Keratinocyte (primary cell): ENCODE measurements at regions not wholly inside any gene's neighbourhood (a gene's known extent, or its start where the extent isn't known, plus 50 kb on each side); places are given as distances from the start of the nearest gene placed in this dataset.

Source experiments
- DNase-seq: peaks from one replicate; pipeline ENCODE4 v3.0.0-alpha.2; 2011; ENCODE audit warnings: low read depth, missing footprints, low spot score
- FAIRE-seq: peaks from 2 replicates; lab custom pipeline; 2011; peaks lifted over from hg19 to GRCh38; lab: Jason Lieb, UNC
- H2AFZ ChIP-seq: 2 replicates; pipeline ENCODE4 v1.6.0; 2012; ENCODE audit warnings: low read length, control low read depth, inconsistent platforms; ENCODE audit not compliant: control insufficient read depth
- H3K27ac ChIP-seq: 2 replicates; pipeline ENCODE4 v1.5.1; 2011; ENCODE audit warnings: low read length; ENCODE audit not compliant: control insufficient read depth, insufficient read depth
- H3K27me3 ChIP-seq: 3 replicates; pipeline ENCODE4 v1.6.0; 2011; ENCODE audit warnings: low read length; ENCODE audit not compliant: control insufficient read depth, insufficient read depth; ENCODE audit errors: extremely low read depth
- H3K36me3 ChIP-seq, 2 experiments: 2 replicates in 1 of 2; 3 replicates in 1 of 2; pipeline ENCODE4 v1.5.1; 2011; ENCODE audit warnings: low read length in 2 of 2, mild to moderate bottlenecking in 1 of 2; ENCODE audit not compliant: control insufficient read depth in 2 of 2, insufficient read depth in 2 of 2; ENCODE audit errors: extremely low read depth in 1 of 2
- H3K4me1 ChIP-seq: 3 replicates; pipeline ENCODE4 v1.5.1; 2011; ENCODE audit warnings: low read length; ENCODE audit not compliant: control insufficient read depth, insufficient read depth; ENCODE audit errors: extremely low read depth
- H3K4me2 ChIP-seq: 3 replicates; pipeline ENCODE4 v1.6.0; 2011; ENCODE audit warnings: low read depth, low read length; ENCODE audit not compliant: control insufficient read depth, insufficient read depth; ENCODE audit errors: extremely low read depth
- H3K4me3 ChIP-seq, 3 experiments: fragments of 200-600 bp in 1 of 3; sonication (generic) in 1 of 3; 2 replicates in 2 of 3; 3 replicates in 1 of 3; pipeline ENCODE4 v1.5.1; 2011 to 2016; ENCODE audit warnings: low read length in 3 of 3, mild to moderate bottlenecking in 3 of 3, control low read depth in 2 of 3, inconsistent platforms in 1 of 3, low read depth in 1 of 3, mixed read lengths in 1 of 3, mixed run types in 1 of 3, moderate library complexity in 1 of 3; ENCODE audit not compliant: control insufficient read depth in 2 of 3, insufficient read depth in 2 of 3; ENCODE audit errors: extremely low read depth in 1 of 3
- H3K79me2 ChIP-seq: 2 replicates; pipeline ENCODE4 v1.6.0; 2012; ENCODE audit warnings: low read length; ENCODE audit not compliant: control insufficient read depth, insufficient read depth
- H3K9ac ChIP-seq: 3 replicates; pipeline ENCODE4 v1.6.0; 2011; ENCODE audit warnings: low read length; ENCODE audit not compliant: control insufficient read depth, insufficient read depth; ENCODE audit errors: extremely low read depth
- H3K9me1 ChIP-seq: 3 replicates; pipeline ENCODE4 v1.6.0; 2011; ENCODE audit warnings: low read length; ENCODE audit not compliant: control insufficient read depth, insufficient read depth; ENCODE audit errors: extremely low read depth
- H3K9me3 ChIP-seq: 2 replicates; pipeline ENCODE4 v1.5.1; 2012; ENCODE audit warnings: low read depth, low read length; ENCODE audit not compliant: control insufficient read depth
- H4K20me1 ChIP-seq: 3 replicates; pipeline ENCODE4 v1.6.0; 2011; ENCODE audit warnings: low read length; ENCODE audit not compliant: control insufficient read depth, insufficient read depth; ENCODE audit errors: extremely low read depth
- EZH2 ChIP-seq: IDR thresholded peaks from one replicate; pipeline ENCODE4 v1.6.1; 2012; ENCODE audit warnings: inconsistent platforms, mild to moderate bottlenecking, low read length, moderate library complexity
- dilution Hi-C: fragments of 300-500 bp; cut with MboI; formaldehyde crosslinking; loops from one replicate; pipeline ENCODE4 v1.7.0; 2020; ENCODE audit warnings: low sequenced_read_pairs; ENCODE audit not compliant: extremely low pct_ligation_motif_present
- TF ChIP-seq, protein P1 (sequence below), 3 experiments: IDR thresholded peaks in 1 of 3; conservative IDR thresholded peaks in 1 of 3; optimal IDR thresholded peaks in 1 of 3; 2 replicates in 2 of 3; 3 replicates in 1 of 3; pipeline versions ENCODE3 to v1.5.1; 2011; ENCODE audit warnings: low read length in 3 of 3, mild to moderate bottlenecking in 3 of 3, moderate library complexity in 2 of 3, control low read depth in 1 of 3, inconsistent platforms in 1 of 3; ENCODE audit not compliant: insufficient read depth in 2 of 3; ENCODE audit errors: extremely low read depth in 1 of 3

DNA sequence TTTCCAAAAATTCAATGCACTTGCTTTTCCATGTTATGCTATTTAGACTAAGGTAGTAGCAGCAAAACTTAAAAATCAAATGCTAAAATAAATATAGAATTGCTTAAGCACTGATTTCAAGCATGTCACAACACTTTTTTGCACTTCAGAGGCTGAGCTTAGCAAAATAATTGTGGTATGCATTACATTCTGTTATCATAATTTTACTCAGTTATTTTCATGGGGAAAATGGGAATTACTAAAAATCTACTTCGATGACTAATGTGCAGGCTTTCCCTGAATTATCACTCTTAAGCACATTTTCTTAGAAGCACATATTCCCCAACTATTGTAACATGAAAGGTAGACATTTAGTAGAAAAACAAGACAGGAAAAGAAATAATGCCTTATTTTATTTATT is 322.4 kb upstream of the CBLB start:
- TF ChIP-seq, protein P1, sequence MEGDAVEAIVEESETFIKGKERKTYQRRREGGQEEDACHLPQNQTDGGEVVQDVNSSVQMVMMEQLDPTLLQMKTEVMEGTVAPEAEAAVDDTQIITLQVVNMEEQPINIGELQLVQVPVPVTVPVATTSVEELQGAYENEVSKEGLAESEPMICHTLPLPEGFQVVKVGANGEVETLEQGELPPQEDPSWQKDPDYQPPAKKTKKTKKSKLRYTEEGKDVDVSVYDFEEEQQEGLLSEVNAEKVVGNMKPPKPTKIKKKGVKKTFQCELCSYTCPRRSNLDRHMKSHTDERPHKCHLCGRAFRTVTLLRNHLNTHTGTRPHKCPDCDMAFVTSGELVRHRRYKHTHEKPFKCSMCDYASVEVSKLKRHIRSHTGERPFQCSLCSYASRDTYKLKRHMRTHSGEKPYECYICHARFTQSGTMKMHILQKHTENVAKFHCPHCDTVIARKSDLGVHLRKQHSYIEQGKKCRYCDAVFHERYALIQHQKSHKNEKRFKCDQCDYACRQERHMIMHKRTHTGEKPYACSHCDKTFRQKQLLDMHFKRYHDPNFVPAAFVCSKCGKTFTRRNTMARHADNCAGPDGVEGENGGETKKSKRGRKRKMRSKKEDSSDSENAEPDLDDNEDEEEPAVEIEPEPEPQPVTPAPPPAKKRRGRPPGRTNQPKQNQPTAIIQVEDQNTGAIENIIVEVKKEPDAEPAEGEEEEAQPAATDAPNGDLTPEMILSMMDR (optimal IDR thresholded peaks at IDR 0.05 in 1 of 3, IDR thresholded peaks at IDR 0.05 in 1 of 3, conservative IDR thresholded peaks at IDR 0.05 in 1 of 3; ENCODE audit: extremely low read depth in 1 of 3, insufficient read depth in 2 of 3, low read length in 3 of 3): no peak
- no peak for TF ChIP-seq EZH2
- Histone ChIP-seq H3K4me1 (no peaks in the 10 kb centered on the region), H3K4me2 (no peak overlapping the region), H4K20me1 (no peaks in the 10 kb centered on the region), H3K9me3 (no peaks in the 10 kb centered on the region), H3K9me1 (no peaks in the 10 kb centered on the region), H3K27me3 (no peaks in the 10 kb centered on the region), H3K79me2 (no peaks in the 10 kb centered on the region), H2AFZ (no peak overlapping the region), H3K9ac (no peak overlapping the region), H3K4me3 (no peak overlapping the region), H3K27ac (no peak overlapping the region), H3K36me3 (no peaks in the 10 kb centered on the region)
- dilution Hi-C loops: no loop called here
- FAIRE-seq (no peak), DNase-seq (no peak)

DNA sequence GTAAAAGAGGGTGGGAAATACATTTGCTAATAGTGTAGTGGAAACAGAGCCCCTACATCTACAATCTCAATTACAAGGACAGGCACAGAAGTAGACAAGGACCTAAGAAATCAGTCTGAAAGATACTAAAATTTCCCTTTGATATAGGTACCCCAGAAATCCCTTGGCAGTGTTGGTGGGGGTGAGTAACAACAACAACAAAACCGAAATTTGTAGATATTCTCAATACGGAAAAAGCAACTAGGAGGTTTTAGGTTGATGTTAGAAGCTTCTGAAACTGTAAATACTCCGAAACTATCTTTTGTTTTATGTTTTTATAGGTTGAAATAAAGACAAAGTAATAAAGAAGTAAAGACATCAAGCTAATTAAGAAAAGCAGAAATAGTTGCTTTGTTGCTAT is 323.1 kb upstream of the CBLB start:
- no peak overlapping the region for H3K27ac ChIP-seq
- TF ChIP-seq, protein P1 (optimal IDR thresholded peaks at IDR 0.05 in 1 of 3, IDR thresholded peaks at IDR 0.05 in 1 of 3, conservative IDR thresholded peaks at IDR 0.05 in 1 of 3; ENCODE audit: extremely low read depth in 1 of 3, insufficient read depth in 2 of 3, low read length in 3 of 3): no peak
- no peak for TF ChIP-seq EZH2
- H2AFZ ChIP-seq: no peak overlapping the region
- no peak overlapping the region for H3K9ac ChIP-seq
- dilution Hi-C loops: no loop called here
- H3K27me3 ChIP-seq: no peaks in the 10 kb centered on the region
- no peak overlapping the region for H3K4me3 ChIP-seq
- no peaks in the 10 kb centered on the region for H4K20me1 ChIP-seq
- H3K36me3 ChIP-seq: no peaks in the 10 kb centered on the region
- FAIRE-seq: no peak
- no peaks in the 10 kb centered on the region for H3K9me3 ChIP-seq
- no peak for DNase-seq
- no peaks in the 10 kb centered on the region for H3K9me1 ChIP-seq
- H3K79me2 ChIP-seq: no peaks in the 10 kb centered on the region
- no peaks in the 10 kb centered on the region for H3K4me1 ChIP-seq
- no peak overlapping the region for H3K4me2 ChIP-seq
